ENCODE measurements at regions not wholly inside any gene's neighbourhood (a gene's known extent, or its start where the extent isn't known, plus 50 kb on each side); places are given as distances from the start of the nearest gene placed in this dataset.

GRCh38 chr1:232534552-232535517 lies 95.1 kb downstream of the SIPA1L2 start:
- TF ChIP-seq SMC3 (conservative IDR thresholded peaks at IDR 0.05; ENCODE audit: poor library complexity) = no peak
- TF ChIP-seq REST (IDR thresholded peaks at IDR 0.05; ENCODE audit: borderline replicate concordance) = no peak
- no peak for TF ChIP-seq POLR2AphosphoS5 (IDR thresholded peaks at IDR 0.05)
- TF ChIP-seq CTCF (IDR thresholded peaks at IDR 0.05; ENCODE audit: poor library complexity, severe bottlenecking) = no peak
- TF ChIP-seq RAD21 (conservative IDR thresholded peaks at IDR 0.05) = no peak
- TF ChIP-seq EZH2 (IDR thresholded peaks at IDR 0.05; ENCODE audit: borderline replicate concordance, insufficient read depth, low read length, poor library complexity, severe bottlenecking) = no peak
- no peak for TF ChIP-seq TAF1 (IDR thresholded peaks at IDR 0.05; ENCODE audit: low read depth)
- TF ChIP-seq EP300 (conservative IDR thresholded peaks at IDR 0.05; ENCODE audit: poor library complexity, severe bottlenecking) = no peak
- TF ChIP-seq MXI1 (conservative IDR thresholded peaks at IDR 0.05; ENCODE audit: poor library complexity, severe bottlenecking) = no peak
- Histone ChIP-seq H3K27me3 (ENCODE audit: insufficient read depth, low read depth, low read length) (no peaks in the 10 kb centered on the region), H3F3A (ENCODE audit: insufficient read depth, low read length, poor library complexity, severe bottlenecking) (no peaks in the 10 kb centered on the region), H3K9me3 (ENCODE audit: low read length) (no peaks in the 10 kb centered on the region), H3K4me3 (ENCODE audit: low read length) (no peak overlapping the region), H3K9me2 (ENCODE audit: insufficient read depth, low read length) (no peaks in the 10 kb centered on the region), H3K9ac (ENCODE audit: low read length) (no peak overlapping the region), H2AFZ (ENCODE audit: low read depth, low read length) (no peak overlapping the region), H4K20me1 (ENCODE audit: insufficient read depth) (no peaks in the 10 kb centered on the region), H3K79me2 (replicated peaks; ENCODE audit: insufficient read depth, low read length) (peaks cover 4% of the 10 kb centered on the region), H3K4me2 (ENCODE audit: low read length) (no peak overlapping the region), H3K27ac (ENCODE audit: low read length) (no peak overlapping the region), H3K36me3 (ENCODE audit: insufficient read depth, low read length) (no peaks in the 10 kb centered on the region)

- Histone ChIP-seq H3K4me2 (ENCODE audit: low read length) (no peak overlapping the region), H3K79me2 (replicated peaks; ENCODE audit: insufficient read depth, low read length) (peaks cover 4% of the 10 kb centered on the region), H3K36me3 (ENCODE audit: insufficient read depth, low read length) (no peaks in the 10 kb centered on the region), H2AFZ (ENCODE audit: low read depth, low read length) (no peak overlapping the region), H3K9ac (ENCODE audit: low read length) (no peak overlapping the region), H3K9me3 (ENCODE audit: low read length) (no peaks in the 10 kb centered on the region), H3K9me2 (ENCODE audit: insufficient read depth, low read length) (no peaks in the 10 kb centered on the region), H3K4me3 (ENCODE audit: low read length) (no peak overlapping the region), H3K27ac (ENCODE audit: low read length) (no peak overlapping the region), H3F3A (ENCODE audit: insufficient read depth, low read length, poor library complexity, severe bottlenecking) (no peaks in the 10 kb centered on the region), H3K27me3 (ENCODE audit: insufficient read depth, low read depth, low read length) (no peaks in the 10 kb centered on the region), H4K20me1 (ENCODE audit: insufficient read depth) (no peaks in the 10 kb centered on the region)
- no peak for TF ChIP-seq CTCF (IDR thresholded peaks at IDR 0.05; ENCODE audit: poor library complexity, severe bottlenecking)
- TF ChIP-seq EZH2 (IDR thresholded peaks at IDR 0.05; ENCODE audit: borderline replicate concordance, insufficient read depth, low read length, poor library complexity, severe bottlenecking) = no peak
- TF ChIP-seq RAD21 (conservative IDR thresholded peaks at IDR 0.05) = no peak
- no peak for TF ChIP-seq SMC3 (conservative IDR thresholded peaks at IDR 0.05; ENCODE audit: poor library complexity)
- no peak for TF ChIP-seq POLR2AphosphoS5 (IDR thresholded peaks at IDR 0.05)
- TF ChIP-seq MXI1 (conservative IDR thresholded peaks at IDR 0.05; ENCODE audit: poor library complexity, severe bottlenecking) = no peak
- no peak for TF ChIP-seq TAF1 (IDR thresholded peaks at IDR 0.05; ENCODE audit: low read depth)
- no peak for TF ChIP-seq EP300 (conservative IDR thresholded peaks at IDR 0.05; ENCODE audit: poor library complexity, severe bottlenecking)
- no peak for TF ChIP-seq REST (IDR thresholded peaks at IDR 0.05; ENCODE audit: borderline replicate concordance)
Measured at GRCh38 chr1:232533328-232533727, 96.6 kb downstream of the SIPA1L2 start.
